Gastroesophageal sphincter (tissue), 3 donors: ENCODE measurements at regions not wholly inside any gene's neighbourhood (a gene's known extent, or its start where the extent isn't known, plus 50 kb on each side); places are given as distances from the start of the nearest gene placed in this dataset.

ENCODE experiments used
- CTCF ChIP-seq, 4 experiments: fragments of 200-600 bp in 2 of 4; fragments of 450-650 bp in 2 of 4; sonication (generic) in 1 of 4; IDR thresholded peaks; one replicate each; pipeline ENCODE4 v1.5.1; 2017 to 2019; ENCODE audit warnings: antibody characterized with exemption in 4 of 4, mild to moderate bottlenecking in 2 of 4, moderate library complexity in 2 of 4
- EP300 ChIP-seq: sonication (generic); formaldehyde crosslinking; IDR thresholded peaks from one replicate; pipeline ENCODE4 v1.6.1; 2017; ENCODE audit warnings: antibody characterized with exemption, mild to moderate bottlenecking
- POLR2A ChIP-seq, 2 donors: fragments of 450-650 bp; IDR thresholded peaks; one replicate each; pipeline ENCODE4 v1.6.1; 2017; ENCODE audit warnings: antibody characterized with exemption in 2 of 2, mild to moderate bottlenecking in 2 of 2, moderate library complexity in 1 of 2
- POLR2AphosphoS5 ChIP-seq: sonication (generic); formaldehyde crosslinking; IDR thresholded peaks from one replicate; pipeline ENCODE4 v1.6.1; 2017; ENCODE audit warnings: antibody characterized with exemption

GRCh38 chr2:39874236-39874635, 95.2 kb upstream of the THUMPD2 start:
- TF ChIP-seq CTCF (IDR thresholded peaks at IDR 0.05) = no peak
- TF ChIP-seq EP300 = no peak
- TF ChIP-seq POLR2A (IDR thresholded peaks at IDR 0.05) = no peak
- TF ChIP-seq POLR2AphosphoS5 = no peak
